Activated CD4-positive, CD25-positive, alpha-beta regulatory T cell treated with anti-CD3 and anti-CD28 coated beads, Interleukin-2, amount 50 U/mL, for 24 hours (primary cell): ENCODE measurements at regions not wholly inside any gene's neighbourhood (a gene's known extent, or its start where the extent isn't known, plus 50 kb on each side); places are given as distances from the start of the nearest gene placed in this dataset.
"Not testable (repeated sequence)": the region's sequence is repeated elsewhere in the genome, so short reads cannot be mapped to it uniquely, and the experiment has no call there.

Experiments
- ATAC-seq, 2 donors: fragments of 150-1000 bp; cut with Tn5 transposase; one replicate each; pipeline ENCODE4 v1.10.0; 2021; ENCODE audit warnings: mild to moderate bottlenecking in 1 of 2, moderate library complexity in 1 of 2

DNA sequence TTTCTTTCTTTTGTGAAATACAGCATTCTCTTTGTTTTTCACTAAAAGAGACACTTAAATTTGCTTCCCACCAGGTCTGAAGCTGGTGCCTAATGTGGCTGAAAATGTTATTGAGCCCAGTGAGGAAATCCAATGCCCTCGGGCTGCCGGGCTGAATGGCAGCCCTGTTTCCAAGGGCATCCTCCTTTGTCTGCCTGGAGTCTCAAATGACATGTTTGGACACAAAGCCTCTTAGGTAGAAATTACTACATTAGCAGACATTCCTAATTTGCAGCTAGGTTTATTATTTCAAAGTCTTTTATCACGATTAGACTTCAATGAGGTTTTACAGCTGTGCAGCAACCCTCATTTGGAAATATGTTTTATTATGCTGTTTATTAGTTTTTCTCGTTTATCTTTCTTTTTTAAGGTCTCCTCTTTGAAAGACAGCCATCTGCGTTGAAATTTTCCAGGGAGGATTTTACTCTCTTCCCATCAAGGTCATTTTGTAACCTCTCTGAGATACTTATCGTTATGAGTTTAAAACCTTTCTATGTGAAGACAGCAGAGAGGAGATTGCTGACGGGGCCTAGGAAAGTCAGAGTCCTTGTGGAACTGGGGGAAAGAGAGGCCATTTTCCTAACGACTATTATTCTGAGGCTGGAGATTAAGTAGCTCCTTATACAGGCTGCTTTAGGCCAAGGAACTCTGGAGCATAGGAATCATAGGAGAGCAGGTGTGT is 59.0 kb upstream of the ZNF532 start:
- ATAC-seq, result no peak

- peak in 1 of 2 donors; percentile 38 for ATAC-seq
These were observed 57.6 kb upstream of the ZNF532 start for GRCh38 chr18:58806826-58807714.

- no peak for ATAC-seq
These were observed 56.9 kb upstream of the ZNF532 start for GRCh38 chr18:58807766-58808165.

DNA sequence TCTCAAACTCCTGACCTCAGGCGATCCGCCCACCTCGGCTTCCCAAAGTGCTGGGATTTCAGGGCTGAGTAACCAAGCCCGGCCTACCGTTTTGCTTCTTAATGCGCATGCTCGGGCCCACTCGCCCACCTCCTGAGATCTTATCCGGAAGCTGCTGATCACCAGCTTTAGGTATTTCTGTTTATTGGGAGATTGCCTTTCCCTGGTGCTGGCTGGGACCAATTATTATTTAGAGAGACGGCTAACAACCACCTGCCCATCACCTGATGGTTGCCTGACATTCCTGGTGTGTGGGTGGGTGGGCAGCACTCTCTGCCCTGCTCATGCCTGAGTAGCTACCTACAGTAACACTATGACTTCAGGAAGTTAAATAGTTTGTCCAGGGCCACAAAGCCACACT is 56.3 kb upstream of the ZNF532 start:
- no peak for ATAC-seq

GRCh38 chr18:58811859-58812258 is 52.8 kb upstream of the ZNF532 start:
- ATAC-seq, result not testable (repeated sequence)

- ATAC-seq, result no peak
These were observed 51.6 kb upstream of the ZNF532 start for GRCh38 chr18:58813105-58813504.

GRCh38 chr18:58813561-58814225 is 51.0 kb upstream of the ZNF532 start:
- ATAC-seq, result no peak

GRCh38 chr18:58814317-58814716 is 50.4 kb upstream of the ZNF532 start:
- no peak for ATAC-seq
